ENCODE measurements at regions not wholly inside any gene's neighbourhood (a gene's known extent, or its start where the extent isn't known, plus 50 kb on each side); places are given as distances from the start of the nearest gene placed in this dataset.

DNA sequence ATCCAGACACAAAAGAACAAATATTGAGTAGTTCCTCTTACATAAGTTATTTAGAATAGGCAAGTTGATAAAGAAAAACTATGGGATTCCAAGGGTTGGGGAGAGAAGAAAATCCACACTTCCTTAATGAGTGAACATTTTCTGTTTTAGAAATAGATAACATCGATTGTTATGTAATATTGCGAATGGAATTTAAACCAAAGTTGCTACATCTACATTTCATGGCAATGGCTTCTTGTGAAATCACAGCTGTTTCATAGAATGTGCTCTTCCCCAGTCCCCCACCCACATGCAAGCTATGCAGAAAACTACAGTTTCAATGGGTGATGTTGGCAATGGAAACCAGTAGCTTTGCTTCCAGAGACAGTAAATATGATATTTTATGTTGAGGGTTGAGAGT, 1639.5 kb downstream of the SI start:
- no peak for TF ChIP-seq CTCF (conservative IDR thresholded peaks at IDR 0.05; ENCODE audit: low read depth, low read length)
- Histone ChIP-seq H3K36me3 (ENCODE audit: insufficient read depth) (no peaks in the 10 kb centered on the region), H3K27ac (no peak overlapping the region), H3K4me3 (IDR thresholded peaks at IDR 0.05; ENCODE audit: insufficient read depth, low read depth, low read length) (no peak overlapping the region), H3K9ac (no peak overlapping the region), H3K79me2 (ENCODE audit: insufficient read depth, low read depth) (no peaks in the 10 kb centered on the region), H4K20me1 (ENCODE audit: insufficient read depth) (no peaks in the 10 kb centered on the region), H2AFZ (ENCODE audit: low read depth) (no peak overlapping the region), H3K4me1 (ENCODE audit: low read depth, poor library complexity, severe bottlenecking) (no peaks in the 10 kb centered on the region), H3K4me2 (no peak overlapping the region), H3K27me3 (ENCODE audit: insufficient read depth, low read depth) (no peaks in the 10 kb centered on the region)

DNA sequence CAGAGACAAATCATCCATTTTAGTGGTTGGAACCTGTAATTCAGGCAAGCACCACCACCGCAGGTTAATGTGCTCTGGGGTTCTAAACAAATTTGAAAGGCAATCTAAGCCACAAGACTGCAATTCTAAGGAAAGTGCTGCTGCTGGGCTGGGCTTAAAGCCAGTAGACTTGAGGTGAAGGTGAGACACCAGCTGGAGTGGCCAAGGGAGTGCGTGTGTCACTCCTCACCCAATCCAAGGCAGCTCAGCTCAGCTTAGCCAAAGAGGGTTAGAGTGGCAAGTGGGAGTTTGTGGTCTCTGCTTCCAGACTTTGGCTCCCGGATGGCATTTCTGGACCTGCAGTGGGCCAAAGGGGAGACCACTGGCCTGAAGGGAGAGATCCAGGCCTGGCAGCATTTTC, 1655.6 kb downstream of the SI start:
- Histone ChIP-seq H3K27ac (no peak overlapping the region), H3K9ac (no peak overlapping the region), H4K20me1 (ENCODE audit: insufficient read depth) (no peaks in the 10 kb centered on the region), H3K36me3 (ENCODE audit: insufficient read depth) (no peaks in the 10 kb centered on the region), H2AFZ (ENCODE audit: low read depth) (no peak overlapping the region), H3K79me2 (ENCODE audit: insufficient read depth, low read depth) (no peaks in the 10 kb centered on the region), H3K4me1 (ENCODE audit: low read depth, poor library complexity, severe bottlenecking) (no peaks in the 10 kb centered on the region), H3K27me3 (ENCODE audit: insufficient read depth, low read depth) (no peaks in the 10 kb centered on the region), H3K4me2 (no peak overlapping the region), H3K4me3 (IDR thresholded peaks at IDR 0.05; ENCODE audit: insufficient read depth, low read depth, low read length) (no peak overlapping the region)
- TF ChIP-seq CTCF (conservative IDR thresholded peaks at IDR 0.05; ENCODE audit: low read depth, low read length) = no peak

DNA sequence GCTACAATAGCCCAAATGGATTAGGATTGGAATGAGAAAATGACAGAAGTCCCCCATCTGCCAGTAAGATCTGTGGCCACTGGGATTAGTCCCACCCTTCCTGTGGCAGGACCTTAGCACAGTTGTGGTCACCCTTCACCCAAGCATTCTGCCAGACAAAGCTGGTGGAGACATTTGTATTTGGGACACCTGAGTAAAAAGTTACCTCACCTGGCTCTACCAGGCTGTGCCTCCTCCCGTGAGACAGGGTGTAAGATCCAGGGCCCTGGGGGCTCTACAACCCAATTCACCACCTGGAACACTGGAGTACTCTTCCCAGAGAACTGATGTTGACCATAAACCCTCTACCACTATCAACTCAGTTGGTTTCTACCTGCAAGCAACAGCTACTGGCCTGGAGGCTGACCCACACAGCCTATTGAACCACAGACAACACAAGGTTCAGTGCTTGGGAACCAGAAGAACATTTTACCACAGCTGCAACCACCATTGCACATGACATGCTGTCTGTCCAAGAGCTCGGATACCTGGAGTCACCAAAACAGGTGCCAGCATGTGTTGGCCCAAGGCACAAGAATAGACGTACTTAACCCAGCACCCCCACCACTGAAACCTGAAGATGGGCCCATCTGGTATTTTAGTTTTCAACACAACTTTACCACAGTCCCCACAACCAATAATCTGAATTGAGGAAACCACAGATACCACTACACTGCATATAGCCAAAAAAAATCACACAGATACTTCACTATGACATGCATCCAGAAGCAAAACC, 1686.7 kb downstream of the SI start:
- H3K9ac ChIP-seq = no peak overlapping the region; the same call in 1 of the 2 replicates
- H3K27me3 ChIP-seq (ENCODE audit: insufficient read depth, low read depth) = no peaks in the 10 kb centered on the region
- H3K27ac ChIP-seq = peak overlapping the region; percentile 68; the same call in 1 of the 2 replicates
- peaks cover 24% of the 10 kb centered on the region for H3K4me1 ChIP-seq (ENCODE audit: low read depth, poor library complexity, severe bottlenecking)
- H3K79me2 ChIP-seq (ENCODE audit: insufficient read depth, low read depth) = no peaks in the 10 kb centered on the region
- no peak overlapping the region for H2AFZ ChIP-seq (ENCODE audit: low read depth)
- H4K20me1 ChIP-seq (ENCODE audit: insufficient read depth) = no peaks in the 10 kb centered on the region
- H3K36me3 ChIP-seq (ENCODE audit: insufficient read depth) = no peaks in the 10 kb centered on the region
- H3K4me3 ChIP-seq (IDR thresholded peaks at IDR 0.05; ENCODE audit: insufficient read depth, low read depth, low read length) = peak overlapping the region; percentile 39
- peak overlapping the region; percentile 83 for H3K4me2 ChIP-seq
- TF ChIP-seq CTCF (conservative IDR thresholded peaks at IDR 0.05; ENCODE audit: low read depth, low read length) = no peak

GRCh38 chr3:163384383-163384782, 1693.9 kb downstream of the SI start:
- Histone ChIP-seq H3K4me2 (peak overlapping the region; percentile 18; the same call in 1 of the 2 replicates), H3K27ac (no peak overlapping the region), H3K4me1 (ENCODE audit: low read depth, poor library complexity, severe bottlenecking) (peaks cover 16% of the 10 kb centered on the region), H2AFZ (ENCODE audit: low read depth) (peak overlapping the region; percentile 13; the same call in 1 of the 2 replicates), H3K79me2 (ENCODE audit: insufficient read depth, low read depth) (no peaks in the 10 kb centered on the region), H3K4me3 (IDR thresholded peaks at IDR 0.05; ENCODE audit: insufficient read depth, low read depth, low read length) (no peak overlapping the region), H4K20me1 (ENCODE audit: insufficient read depth) (no peaks in the 10 kb centered on the region), H3K9ac (no peak overlapping the region), H3K36me3 (ENCODE audit: insufficient read depth) (no peaks in the 10 kb centered on the region), H3K27me3 (ENCODE audit: insufficient read depth, low read depth) (no peaks in the 10 kb centered on the region)
- TF ChIP-seq CTCF (conservative IDR thresholded peaks at IDR 0.05; ENCODE audit: low read depth, low read length) = no peak

Data from KMS-11 (cell line).